ENCODE measurements at regions not wholly inside any gene's neighbourhood (a gene's known extent, or its start where the extent isn't known, plus 50 kb on each side); places are given as distances from the start of the nearest gene placed in this dataset.
"Not testable (repeated sequence)": the region's sequence is repeated elsewhere in the genome, so short reads cannot be mapped to it uniquely, and the experiment has no call there.

DNA sequence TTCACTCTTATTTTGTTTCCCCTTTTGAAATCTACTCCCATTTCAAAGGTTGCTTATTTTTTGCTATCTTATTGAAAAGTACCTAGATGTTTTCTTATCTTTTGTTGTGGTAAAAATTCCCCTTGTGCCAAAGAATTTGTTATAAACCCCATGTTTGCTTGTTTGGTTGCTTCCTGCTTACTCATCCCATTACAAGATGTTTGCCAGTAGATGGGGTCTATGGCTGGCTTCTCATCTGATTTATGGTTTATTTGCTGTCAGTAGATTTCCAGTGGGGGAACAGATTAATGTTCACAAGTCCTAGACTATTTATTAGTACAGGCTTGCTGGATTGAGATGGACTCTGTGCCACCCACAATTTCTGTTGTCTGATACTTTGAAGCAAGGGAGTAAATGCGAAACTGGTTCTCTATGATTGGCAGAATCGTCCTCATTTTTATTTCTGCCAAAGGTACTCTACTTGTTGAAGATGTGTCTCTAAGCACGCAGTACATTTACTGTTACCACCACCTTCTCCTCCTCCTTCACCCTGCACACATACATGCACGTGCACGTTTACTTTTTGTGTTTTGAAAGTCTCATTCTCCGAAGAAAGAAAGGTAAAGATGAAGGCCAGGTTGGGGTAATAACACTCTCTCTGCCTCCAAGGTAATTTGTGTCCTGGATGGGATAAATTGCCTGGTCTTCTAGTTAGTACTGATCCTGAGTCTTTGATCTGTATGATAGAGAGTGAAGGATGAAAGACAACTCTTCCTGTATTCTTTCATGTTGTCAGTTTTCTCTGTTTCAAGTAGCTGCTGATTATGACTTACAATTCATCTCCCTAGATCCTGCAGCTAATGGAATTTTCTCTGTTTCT is 117.2 kb upstream of the ATP2B1 start:
- Histone ChIP-seq H3K27ac (no peak overlapping the region), H3K4me1 (no peaks in the 10 kb centered on the region), H3K9me3 (no peaks in the 10 kb centered on the region), H3K36me3 (no peaks in the 10 kb centered on the region), H3K4me3 (no peak overlapping the region), H3K27me3 (no peaks in the 10 kb centered on the region)
- 62 to 73% (median 68%) methylated on average over 6 of the region's 6 CpGs for WGBS, 5 donors
- intact Hi-C loops (cut with DNase I; ENCODE audit: low total_unique reads): no loop called here
- no peak for TF ChIP-seq POLR2AphosphoS5 (IDR thresholded peaks at IDR 0.05)
- TF ChIP-seq, protein P1, sequence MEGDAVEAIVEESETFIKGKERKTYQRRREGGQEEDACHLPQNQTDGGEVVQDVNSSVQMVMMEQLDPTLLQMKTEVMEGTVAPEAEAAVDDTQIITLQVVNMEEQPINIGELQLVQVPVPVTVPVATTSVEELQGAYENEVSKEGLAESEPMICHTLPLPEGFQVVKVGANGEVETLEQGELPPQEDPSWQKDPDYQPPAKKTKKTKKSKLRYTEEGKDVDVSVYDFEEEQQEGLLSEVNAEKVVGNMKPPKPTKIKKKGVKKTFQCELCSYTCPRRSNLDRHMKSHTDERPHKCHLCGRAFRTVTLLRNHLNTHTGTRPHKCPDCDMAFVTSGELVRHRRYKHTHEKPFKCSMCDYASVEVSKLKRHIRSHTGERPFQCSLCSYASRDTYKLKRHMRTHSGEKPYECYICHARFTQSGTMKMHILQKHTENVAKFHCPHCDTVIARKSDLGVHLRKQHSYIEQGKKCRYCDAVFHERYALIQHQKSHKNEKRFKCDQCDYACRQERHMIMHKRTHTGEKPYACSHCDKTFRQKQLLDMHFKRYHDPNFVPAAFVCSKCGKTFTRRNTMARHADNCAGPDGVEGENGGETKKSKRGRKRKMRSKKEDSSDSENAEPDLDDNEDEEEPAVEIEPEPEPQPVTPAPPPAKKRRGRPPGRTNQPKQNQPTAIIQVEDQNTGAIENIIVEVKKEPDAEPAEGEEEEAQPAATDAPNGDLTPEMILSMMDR (IDR thresholded peaks at IDR 0.05): no peak
- no peak for TF ChIP-seq POLR2A (IDR thresholded peaks at IDR 0.05)
- no peak for TF ChIP-seq EP300 (IDR thresholded peaks at IDR 0.05)
- no peak for DNase-seq

- intact Hi-C loops (cut with DNase I; ENCODE audit: low total_unique reads): no loop called here
- WGBS, 5 donors: 29 to 69% (median 45%) methylated on average over 2 of the region's 2 CpGs
- Histone ChIP-seq H3K27me3 (no peaks in the 10 kb centered on the region), H3K27ac (no peak overlapping the region), H3K4me3 (no peak overlapping the region), H3K4me1 (no peaks in the 10 kb centered on the region), H3K9me3 (no peaks in the 10 kb centered on the region), H3K36me3 (no peaks in the 10 kb centered on the region)
- TF ChIP-seq EP300 (IDR thresholded peaks at IDR 0.05) (no peak), POLR2A (IDR thresholded peaks at IDR 0.05) (no peak), POLR2AphosphoS5 (IDR thresholded peaks at IDR 0.05) (no peak)
- TF ChIP-seq, protein P1 (IDR thresholded peaks at IDR 0.05): no peak
- no peak for DNase-seq
These were observed 116.2 kb upstream of the ATP2B1 start for GRCh38 chr12:89824822-89825221.

DNA sequence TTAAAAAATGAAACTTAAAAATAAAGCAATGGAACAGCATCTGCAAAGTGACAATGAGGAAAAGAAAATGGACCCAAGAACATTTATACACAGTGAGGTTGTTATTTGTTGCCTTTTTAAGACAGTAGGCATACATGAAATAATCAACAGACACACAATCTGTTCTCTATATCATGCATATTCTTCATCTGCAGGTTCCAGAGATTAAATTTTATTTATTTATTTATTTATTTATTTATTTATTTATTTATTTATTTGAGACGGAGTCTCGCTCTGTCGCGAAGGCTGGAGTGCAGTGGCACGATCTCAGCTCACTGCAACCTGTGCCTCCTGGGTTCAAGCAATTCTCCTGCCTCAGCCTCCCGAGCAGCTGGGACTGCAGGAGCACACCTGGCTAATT is 114.4 kb upstream of the ATP2B1 start:
- H3K9me3 ChIP-seq; H3K4me3 ChIP-seq; H3K27me3 ChIP-seq; H3K27ac ChIP-seq; intact Hi-C loops (cut with DNase I; ENCODE audit: low total_unique reads); DNase-seq; H3K36me3 ChIP-seq; H3K4me1 ChIP-seq: not testable (repeated sequence)
- 95 to 99% (median 98%) methylated on average over 6 of the region's 6 CpGs for WGBS, 5 donors

- Histone ChIP-seq H3K4me3 (no peak overlapping the region), H3K4me1 (no peaks in the 10 kb centered on the region), H3K27me3 (no peaks in the 10 kb centered on the region), H3K27ac (no peak overlapping the region), H3K36me3 (no peaks in the 10 kb centered on the region), H3K9me3 (no peaks in the 10 kb centered on the region)
- no peak for DNase-seq
- TF ChIP-seq POLR2A (IDR thresholded peaks at IDR 0.05): no peak
- intact Hi-C loops (cut with DNase I; ENCODE audit: low total_unique reads): no loop called here
These were observed 113.3 kb upstream of the ATP2B1 start for GRCh38 chr12:89821896-89822295.

GRCh38 chr12:89817501-89818226 is 109.0 kb upstream of the ATP2B1 start:
- Histone ChIP-seq H3K36me3 (no peaks in the 10 kb centered on the region), H3K9me3 (no peaks in the 10 kb centered on the region), H3K4me3 (no peak overlapping the region), H3K27me3 (no peaks in the 10 kb centered on the region), H3K27ac (no peak overlapping the region), H3K4me1 (no peaks in the 10 kb centered on the region)
- TF ChIP-seq, protein P1 (IDR thresholded peaks at IDR 0.05): no peak
- TF ChIP-seq POLR2AphosphoS5 (IDR thresholded peaks at IDR 0.05): no peak
- TF ChIP-seq POLR2A (IDR thresholded peaks at IDR 0.05): no peak
- no peak for TF ChIP-seq EP300 (IDR thresholded peaks at IDR 0.05)
- intact Hi-C loops (cut with DNase I; ENCODE audit: low total_unique reads): no loop called here
- 28 to 46% (median 35%) methylated on average over 2 of the region's 2 CpGs for WGBS, 5 donors
- no peak for DNase-seq

Data from stomach (tissue), 8 donors.